GOT3 (cell line): ENCODE measurements at regions not wholly inside any gene's neighbourhood (a gene's known extent, or its start where the extent isn't known, plus 50 kb on each side); places are given as distances from the start of the nearest gene placed in this dataset.
"Not testable (repeated sequence)": the region's sequence is repeated elsewhere in the genome, so short reads cannot be mapped to it uniquely, and the experiment has no call there.

ENCODE experiments used
- DNase-seq: peaks from one replicate; lab custom pipeline; 2025; ENCODE audit warnings: mixed read lengths; lab: John Stamatoyannopoulos, UW

DNA sequence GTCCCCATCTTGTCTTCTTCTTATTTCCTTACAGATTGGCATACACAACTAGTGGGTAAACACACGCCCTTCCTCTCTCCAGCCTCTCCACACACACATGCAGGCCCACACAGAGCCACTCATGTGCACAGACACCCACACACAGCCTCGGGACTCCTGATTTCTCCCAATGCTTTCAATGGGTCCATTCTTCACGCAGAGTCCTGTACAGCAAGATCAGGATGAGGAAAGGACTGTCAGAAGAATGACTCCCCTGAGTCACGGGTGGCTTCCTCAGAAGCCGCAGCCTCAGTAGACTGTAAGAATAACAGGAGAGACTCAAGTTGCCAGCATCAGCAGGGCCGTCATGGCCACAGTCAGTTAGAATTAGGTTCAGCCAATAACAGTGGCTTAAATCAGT is 109.1 kb upstream of the GLI2 start:
- DNase-seq, result no peak

DNA sequence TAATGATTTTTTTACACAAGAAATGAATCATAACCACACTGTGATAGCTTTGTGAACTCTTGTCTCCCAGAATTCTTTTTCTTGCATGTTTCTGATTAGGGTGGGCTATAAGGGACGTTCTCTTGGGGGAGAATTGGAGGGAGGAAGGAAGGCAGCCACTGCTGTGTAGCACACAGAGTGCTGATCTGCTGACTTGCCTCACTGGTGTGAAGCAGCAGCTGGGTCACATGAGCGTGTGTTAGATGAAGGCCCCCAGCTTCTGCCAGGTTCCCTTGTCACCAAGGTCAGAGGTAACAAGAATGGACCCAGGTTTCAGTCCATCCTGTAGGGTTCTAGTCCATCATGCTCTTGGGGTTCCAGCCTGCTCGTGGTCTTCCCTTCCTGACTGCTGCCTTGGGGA is 107.4 kb upstream of the GLI2 start:
- DNase-seq, result no peak

GRCh38 chr2:120629241-120629895 is 106.3 kb upstream of the GLI2 start:
- no peak for DNase-seq

DNA sequence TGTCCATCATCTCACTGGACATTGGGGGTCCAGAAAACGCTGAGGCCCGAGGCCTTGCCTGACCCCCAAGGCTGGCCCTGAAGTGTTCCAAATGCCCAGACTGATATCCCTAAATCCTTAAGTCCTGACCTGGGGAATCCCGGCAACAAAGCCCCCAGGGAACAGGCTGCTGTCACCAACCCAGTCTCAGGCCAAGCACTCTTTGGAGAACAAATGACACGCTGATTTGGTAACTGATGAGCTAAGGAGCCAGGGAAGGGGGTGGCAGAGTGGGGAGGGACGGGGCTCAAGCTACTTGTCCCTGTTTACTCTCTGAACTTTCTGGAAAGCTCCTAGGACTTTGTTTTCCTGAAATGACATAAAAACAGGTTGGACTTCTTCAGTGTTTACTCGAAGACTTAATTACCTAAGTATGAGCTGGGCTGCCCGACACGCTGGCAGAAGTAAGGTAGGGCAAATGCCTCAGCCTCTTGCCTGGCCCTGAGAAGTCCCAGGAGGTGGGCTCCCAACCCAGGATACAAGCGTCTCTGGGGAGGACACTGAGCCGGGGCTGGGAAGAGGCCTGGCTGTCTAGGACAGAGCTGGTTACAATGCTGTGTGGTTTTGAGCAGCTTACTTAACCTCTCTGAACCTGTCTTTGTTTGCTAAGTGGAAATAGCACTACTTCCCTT is 105.5 kb upstream of the GLI2 start:
- no peak for DNase-seq

GRCh38 chr2:120631236-120631635 is 104.4 kb upstream of the GLI2 start:
- no peak for DNase-seq

- DNase-seq, result no peak
Observed at GRCh38 chr2:120631724-120632123, 103.9 kb upstream of the GLI2 start.

DNA sequence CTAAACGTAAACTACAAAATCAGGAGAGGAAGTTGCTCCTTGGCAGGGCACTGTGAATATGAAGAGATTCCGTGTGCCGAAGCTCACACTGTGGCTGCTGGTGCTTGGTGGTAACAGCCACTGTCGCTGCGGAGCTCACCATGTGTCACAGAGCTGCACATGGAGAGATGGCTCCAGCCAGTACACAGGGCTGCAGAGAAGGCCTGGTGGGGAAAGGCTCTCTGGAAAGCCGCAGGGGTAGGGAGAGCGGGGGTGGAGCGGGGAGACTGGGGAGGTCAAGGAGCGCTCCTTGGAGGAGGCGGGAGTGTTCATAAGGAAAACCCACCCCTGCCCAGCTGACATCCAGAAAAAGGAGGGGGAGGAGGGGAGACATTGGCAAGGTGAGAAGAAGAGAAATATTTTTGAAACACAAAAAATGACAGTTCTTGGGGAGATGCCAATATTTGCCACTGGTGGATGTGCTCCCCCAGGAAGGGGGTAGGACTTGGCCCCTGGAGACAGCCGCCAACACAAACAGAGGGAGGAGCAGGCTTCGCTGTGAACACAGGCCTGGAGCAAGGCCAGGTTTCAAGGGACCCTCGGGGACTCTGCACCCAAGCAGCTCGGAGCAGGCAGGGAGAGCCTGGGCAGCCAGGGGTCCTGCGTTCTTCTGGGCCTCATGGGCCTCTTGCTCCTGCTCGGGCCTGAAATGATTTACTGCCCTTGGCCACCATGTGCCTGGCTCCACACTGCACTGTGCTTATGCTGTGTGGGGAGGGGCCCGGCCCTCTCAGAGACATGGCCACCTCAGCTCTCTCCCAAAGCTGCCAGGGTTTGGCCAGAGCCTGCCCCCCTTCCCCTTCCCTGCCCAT is 102.6 kb upstream of the GLI2 start:
- no peak for DNase-seq

GRCh38 chr2:120634533-120634932 is 101.1 kb upstream of the GLI2 start:
- no peak for DNase-seq

GRCh38 chr2:120635146-120635545 is 100.5 kb upstream of the GLI2 start:
- DNase-seq, result no peak

GRCh38 chr2:120637847-120638246 is 97.8 kb upstream of the GLI2 start:
- no peak for DNase-seq

DNA sequence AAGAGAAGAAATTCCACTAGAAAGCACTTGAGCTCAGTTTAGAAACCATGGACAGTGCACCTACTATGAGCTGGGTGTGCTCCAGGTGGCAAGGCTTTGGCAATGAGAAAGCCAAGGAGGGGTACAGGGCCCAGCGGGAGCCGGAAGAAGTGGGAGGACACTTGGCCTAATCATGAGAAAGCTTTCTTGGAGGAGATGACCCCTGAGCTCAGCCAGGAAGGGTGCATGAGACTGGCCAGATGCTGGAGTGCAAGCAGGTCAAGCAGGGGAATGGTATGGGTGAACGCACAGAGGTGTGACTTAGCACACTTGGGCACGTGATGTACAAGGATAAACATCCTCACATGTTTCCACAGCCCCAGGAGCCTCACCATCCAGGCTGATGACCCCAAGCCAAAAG is 97.2 kb upstream of the GLI2 start:
- no peak for DNase-seq

- DNase-seq, result no peak
Observed at GRCh38 chr2:120641366-120641771, 94.3 kb upstream of the GLI2 start.

DNA sequence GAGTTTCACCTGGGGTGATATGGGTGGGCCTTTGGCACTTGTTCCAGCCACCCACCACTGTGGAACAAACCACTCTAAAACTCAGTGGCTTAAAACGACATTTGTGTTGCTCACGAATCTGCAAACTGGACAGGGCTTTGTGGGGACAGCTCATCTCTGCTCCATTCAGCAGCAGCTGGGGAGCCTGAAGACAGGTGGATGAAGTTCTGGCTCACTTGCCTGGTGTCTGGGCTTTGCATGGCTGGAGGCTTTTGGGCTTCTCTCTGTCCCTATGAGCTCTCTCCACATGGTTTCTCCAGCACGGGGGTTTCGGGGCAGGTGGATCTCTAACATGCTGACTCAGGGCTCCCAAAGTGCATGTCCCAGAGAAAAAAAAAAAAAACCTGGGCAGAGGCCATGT is 93.0 kb upstream of the GLI2 start:
- DNase-seq, result no peak

DNA sequence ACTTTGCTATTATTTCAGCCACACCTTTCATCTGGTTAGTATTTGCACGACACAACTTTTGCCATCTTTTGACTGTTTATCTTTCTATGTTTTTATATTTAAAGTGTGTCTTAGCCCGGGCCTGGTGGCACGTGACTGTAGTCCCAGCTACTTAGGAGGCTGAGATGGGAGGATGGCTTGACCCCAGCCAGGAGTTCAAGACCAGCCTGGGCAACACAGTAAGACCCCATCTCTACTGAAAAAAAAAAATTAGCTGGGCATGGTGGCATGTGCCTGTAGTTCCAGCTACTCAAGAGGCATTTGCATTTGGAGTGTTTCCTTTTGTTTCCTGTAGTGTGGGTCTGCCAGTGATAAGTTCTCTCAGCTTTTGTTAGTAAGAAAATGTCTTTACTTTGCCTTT is 88.7 kb upstream of the GLI2 start:
- DNase-seq, result no peak

GRCh38 chr2:120647487-120647886 is 88.2 kb upstream of the GLI2 start:
- no peak for DNase-seq

GRCh38 chr2:120649381-120649780 is 86.3 kb upstream of the GLI2 start:
- DNase-seq, result not testable (repeated sequence)

GRCh38 chr2:120650022-120650644 is 85.5 kb upstream of the GLI2 start:
- DNase-seq, result no peak

DNA sequence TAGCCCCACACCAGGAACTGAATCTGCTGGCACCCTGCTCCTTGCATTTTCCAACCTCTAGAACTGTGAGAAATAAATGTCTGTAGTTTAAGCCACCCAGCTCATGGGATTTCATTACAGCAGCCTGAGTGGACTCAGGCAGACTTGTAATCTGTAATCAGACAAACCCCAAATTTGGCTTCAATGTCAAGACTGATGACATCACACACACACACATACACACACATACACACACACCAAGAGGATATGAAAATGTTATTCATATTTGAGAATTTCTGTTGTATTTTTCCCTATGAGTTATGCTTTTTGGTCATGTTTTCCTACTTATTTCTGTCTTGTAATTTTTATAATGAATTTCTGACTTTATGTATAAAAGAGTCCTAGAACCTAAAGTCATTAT is 83.8 kb upstream of the GLI2 start:
- no peak for DNase-seq

DNA sequence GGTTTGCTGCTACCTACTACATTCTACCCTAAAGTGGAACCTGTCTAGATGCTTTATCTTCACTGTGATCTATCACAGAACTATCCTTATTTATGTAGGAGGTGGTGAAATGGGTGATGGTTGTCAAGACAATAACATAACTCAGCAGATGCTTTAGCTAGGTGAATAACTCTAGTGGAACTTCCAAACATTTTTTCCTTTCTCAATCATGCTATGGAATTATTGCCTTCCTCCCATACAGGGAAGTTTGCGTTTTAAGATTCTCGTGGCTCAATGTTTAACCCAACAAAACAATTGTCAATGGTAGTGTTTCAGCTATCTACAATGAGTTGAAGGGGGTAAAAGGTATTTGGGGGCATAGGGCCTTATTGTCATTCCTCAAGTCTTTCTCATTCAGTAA is 82.6 kb upstream of the GLI2 start:
- DNase-seq, result no peak

GRCh38 chr2:120653871-120654270 is 81.8 kb upstream of the GLI2 start:
- DNase-seq, result no peak

GRCh38 chr2:120654381-120655134 is 81.1 kb upstream of the GLI2 start:
- no peak for DNase-seq
